Loucy (cell line): ENCODE measurements at regions not wholly inside any gene's neighbourhood (a gene's known extent, or its start where the extent isn't known, plus 50 kb on each side); places are given as distances from the start of the nearest gene placed in this dataset.

Experiments used
- H2AFZ ChIP-seq: fragments of 200-600 bp; sonication (generic); 2 replicates; pipeline ENCODE4 v1.6.0; 2016; ENCODE audit warnings: antibody characterized with exemption, mild to moderate bottlenecking, low read length, moderate library complexity
- H3F3A ChIP-seq: fragments of 200-600 bp; 2 replicates; pipeline ENCODE4 v1.6.0; 2016; ENCODE audit warnings: antibody characterized with exemption, low read depth, mild to moderate bottlenecking
- H3K27me3 ChIP-seq: fragments of 200-600 bp; sonication (generic); 2 replicates; pipeline ENCODE4 v1.6.1; 2014; ENCODE audit warnings: low read length, mild to moderate bottlenecking; ENCODE audit not compliant: insufficient read depth, poor library complexity, severe bottlenecking
- H3K36me3 ChIP-seq: fragments of 200-600 bp; sonication (generic); 2 replicates; pipeline ENCODE4 v1.6.1; 2016; ENCODE audit warnings: low read length; ENCODE audit not compliant: insufficient read depth
- H3K4me1 ChIP-seq: fragments of 200-600 bp; sonication (generic); 2 replicates; pipeline ENCODE4 v1.5.1; 2014; ENCODE audit warnings: low read length, mild to moderate bottlenecking; ENCODE audit not compliant: insufficient read depth, poor library complexity, severe bottlenecking
- H3K4me2 ChIP-seq: fragments of 200-600 bp; sonication (generic); 2 replicates; pipeline ENCODE4 v1.6.0; 2014; ENCODE audit warnings: antibody characterized with exemption, low read length, low read depth, mild to moderate bottlenecking; ENCODE audit not compliant: poor library complexity, severe bottlenecking
- H3K4me3 ChIP-seq: fragments of 200-600 bp; sonication (generic); 2 replicates; pipeline ENCODE4 v1.5.1; 2014; ENCODE audit warnings: low read length, mild to moderate bottlenecking, mixed read lengths; ENCODE audit not compliant: poor library complexity, severe bottlenecking
- H3K79me2 ChIP-seq: fragments of 200-600 bp; sonication (generic); 2 replicates; pipeline ENCODE4 v1.6.1; 2014; ENCODE audit warnings: low read length; ENCODE audit not compliant: insufficient read depth
- H3K9ac ChIP-seq: fragments of 200-600 bp; sonication (generic); 2 replicates; pipeline ENCODE4 v1.6.0; 2014; ENCODE audit warnings: mild to moderate bottlenecking, low read depth, low read length, moderate library complexity; ENCODE audit not compliant: poor library complexity, severe bottlenecking
- H3K9me2 ChIP-seq: fragments of 200-600 bp; sonication (generic); replicated peaks from 2 replicates; pipeline ENCODE4 v1.6.1; 2016; ENCODE audit warnings: low read depth, low read length, mixed read lengths
- H3K9me3 ChIP-seq: fragments of 200-600 bp; sonication (generic); 2 replicates; pipeline ENCODE4 v1.6.1; 2014; ENCODE audit warnings: mild to moderate bottlenecking, antibody characterized with exemption, low read length, low read depth; ENCODE audit not compliant: insufficient read depth
- H4K20me1 ChIP-seq: fragments of 200-600 bp; sonication (generic); 2 replicates; pipeline ENCODE4 v1.6.0; 2014; ENCODE audit warnings: antibody characterized with exemption, low read length, mild to moderate bottlenecking; ENCODE audit not compliant: insufficient read depth, poor library complexity, severe bottlenecking
- EZH2phosphoT487 ChIP-seq: fragments of 200-600 bp; IDR thresholded peaks from 2 replicates; pipeline ENCODE4 v1.6.1; 2018; ENCODE audit warnings: antibody characterized with exemption, mild to moderate bottlenecking, moderate library complexity, borderline replicate concordance
- TF ChIP-seq, protein P1 (sequence below): fragments of 200-600 bp; sonication (generic); conservative IDR thresholded peaks from 2 replicates; pipeline ENCODE4 v1.5.1; 2014; ENCODE audit warnings: mild to moderate bottlenecking, antibody characterized with exemption, low read length

DNA sequence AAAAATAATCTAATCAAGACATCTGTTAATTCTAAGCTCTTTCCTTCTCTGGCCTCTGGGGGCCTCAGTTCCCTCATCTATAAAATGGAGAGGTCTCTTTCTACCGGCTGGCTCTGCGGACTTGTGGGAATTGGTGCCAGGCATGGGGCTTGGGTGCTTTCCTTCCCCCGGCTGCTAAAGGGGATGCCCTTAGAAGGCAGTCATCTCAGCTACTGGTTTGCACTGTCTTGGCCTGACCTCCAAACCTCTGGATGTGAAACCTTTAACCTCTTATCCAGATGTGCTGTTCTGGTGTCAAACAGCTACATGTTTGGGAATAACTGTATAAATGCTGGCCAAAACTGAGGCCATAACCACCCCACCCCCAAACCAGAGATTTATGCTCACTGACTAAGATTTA, 320.0 kb downstream of the RPS24 start:
- Histone ChIP-seq H3K9me2 (no peaks in the 10 kb centered on the region), H3K4me3 (no peak overlapping the region), H3F3A (no peaks in the 10 kb centered on the region), H3K4me2 (no peak overlapping the region), H4K20me1 (no peaks in the 10 kb centered on the region), H3K36me3 (no peaks in the 10 kb centered on the region), H3K79me2 (no peaks in the 10 kb centered on the region), H3K27me3 (no peaks in the 10 kb centered on the region), H3K9me3 (no peaks in the 10 kb centered on the region), H3K9ac (no peak overlapping the region), H3K4me1 (peaks cover 3% of the 10 kb centered on the region), H2AFZ (no peak overlapping the region)
- TF ChIP-seq EZH2phosphoT487: no peak
- TF ChIP-seq, protein P1, sequence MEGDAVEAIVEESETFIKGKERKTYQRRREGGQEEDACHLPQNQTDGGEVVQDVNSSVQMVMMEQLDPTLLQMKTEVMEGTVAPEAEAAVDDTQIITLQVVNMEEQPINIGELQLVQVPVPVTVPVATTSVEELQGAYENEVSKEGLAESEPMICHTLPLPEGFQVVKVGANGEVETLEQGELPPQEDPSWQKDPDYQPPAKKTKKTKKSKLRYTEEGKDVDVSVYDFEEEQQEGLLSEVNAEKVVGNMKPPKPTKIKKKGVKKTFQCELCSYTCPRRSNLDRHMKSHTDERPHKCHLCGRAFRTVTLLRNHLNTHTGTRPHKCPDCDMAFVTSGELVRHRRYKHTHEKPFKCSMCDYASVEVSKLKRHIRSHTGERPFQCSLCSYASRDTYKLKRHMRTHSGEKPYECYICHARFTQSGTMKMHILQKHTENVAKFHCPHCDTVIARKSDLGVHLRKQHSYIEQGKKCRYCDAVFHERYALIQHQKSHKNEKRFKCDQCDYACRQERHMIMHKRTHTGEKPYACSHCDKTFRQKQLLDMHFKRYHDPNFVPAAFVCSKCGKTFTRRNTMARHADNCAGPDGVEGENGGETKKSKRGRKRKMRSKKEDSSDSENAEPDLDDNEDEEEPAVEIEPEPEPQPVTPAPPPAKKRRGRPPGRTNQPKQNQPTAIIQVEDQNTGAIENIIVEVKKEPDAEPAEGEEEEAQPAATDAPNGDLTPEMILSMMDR: no peak

DNA sequence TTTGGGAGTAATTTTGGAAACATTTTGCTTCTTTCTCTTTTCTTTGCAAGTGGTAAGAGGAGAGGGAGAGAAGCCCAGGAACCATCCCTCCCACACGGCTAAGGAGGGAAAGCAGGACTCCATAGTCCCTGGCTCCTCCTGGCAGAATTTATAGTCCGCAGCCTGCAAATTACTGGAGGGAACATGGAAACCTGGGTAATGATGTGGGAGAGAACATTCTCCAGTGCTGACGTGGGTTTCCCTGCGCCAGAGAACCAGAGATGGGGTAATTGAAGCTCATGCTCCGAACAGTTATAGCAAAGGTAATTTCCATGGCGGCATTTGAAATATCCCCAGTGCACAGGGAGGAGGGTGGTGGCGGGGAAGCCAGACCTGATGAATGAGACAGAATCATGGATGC, 320.4 kb downstream of the RPS24 start:
- H3K36me3 ChIP-seq: no peaks in the 10 kb centered on the region
- no peak overlapping the region for H3K4me2 ChIP-seq
- H2AFZ ChIP-seq: no peak overlapping the region
- no peak overlapping the region for H3K4me3 ChIP-seq
- no peak overlapping the region for H3K9ac ChIP-seq
- no peaks in the 10 kb centered on the region for H3F3A ChIP-seq
- H3K9me3 ChIP-seq: no peaks in the 10 kb centered on the region
- no peaks in the 10 kb centered on the region for H3K9me2 ChIP-seq
- H3K79me2 ChIP-seq: no peaks in the 10 kb centered on the region
- H4K20me1 ChIP-seq: no peaks in the 10 kb centered on the region
- no peak for TF ChIP-seq EZH2phosphoT487
- TF ChIP-seq, protein P1: no peak
- H3K4me1 ChIP-seq: peaks cover 3% of the 10 kb centered on the region
- no peaks in the 10 kb centered on the region for H3K27me3 ChIP-seq

DNA sequence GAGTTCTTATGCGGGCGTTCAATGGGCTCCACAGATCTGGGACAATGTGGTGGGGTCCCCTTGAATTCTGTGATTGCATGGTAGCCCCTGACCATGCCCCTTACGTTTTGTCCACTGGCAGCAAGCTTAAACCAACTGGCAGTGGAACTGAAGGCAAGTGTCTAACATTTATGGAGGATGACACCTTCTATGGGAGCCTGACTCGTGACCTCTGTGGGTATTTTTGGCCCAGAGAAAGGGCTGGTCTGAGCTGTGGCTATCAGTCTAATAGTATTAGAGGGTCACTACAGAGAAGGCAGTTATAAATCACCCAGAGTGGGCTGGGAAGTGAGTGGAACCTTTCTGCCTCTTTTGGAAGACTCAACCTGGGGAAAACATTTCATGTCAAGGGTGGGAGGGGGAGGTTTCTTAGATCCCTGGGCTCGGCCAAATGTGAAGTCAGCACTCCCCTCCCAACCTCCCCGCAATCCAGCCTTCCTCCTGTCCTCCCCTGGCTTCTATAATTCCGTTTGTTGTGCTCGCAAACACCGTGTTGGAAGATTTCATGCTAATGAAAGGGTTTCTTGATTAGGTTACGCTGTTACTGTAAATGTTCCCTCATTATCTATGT, 322.7 kb downstream of the RPS24 start:
- no peaks in the 10 kb centered on the region for H3F3A ChIP-seq
- H3K9me3 ChIP-seq: no peaks in the 10 kb centered on the region
- H3K9ac ChIP-seq: no peak overlapping the region
- H4K20me1 ChIP-seq: no peaks in the 10 kb centered on the region
- H3K27me3 ChIP-seq: no peaks in the 10 kb centered on the region
- no peak overlapping the region for H2AFZ ChIP-seq
- peaks cover 11% of the 10 kb centered on the region for H3K4me1 ChIP-seq
- no peak for TF ChIP-seq EZH2phosphoT487
- TF ChIP-seq, protein P1: no peak
- H3K36me3 ChIP-seq: no peaks in the 10 kb centered on the region
- H3K4me3 ChIP-seq: no peak overlapping the region
- H3K79me2 ChIP-seq: no peaks in the 10 kb centered on the region
- no peak overlapping the region for H3K4me2 ChIP-seq
- no peaks in the 10 kb centered on the region for H3K9me2 ChIP-seq
